Natural killer cell (primary cell): ENCODE measurements at regions not wholly inside any gene's neighbourhood (a gene's known extent, or its start where the extent isn't known, plus 50 kb on each side); places are given as distances from the start of the nearest gene placed in this dataset.

Experiments
- ATAC-seq, 3 donors: fragments of 150-1000 bp in 2 of 3; fragments of 200-7000 bp in 1 of 3; cut with Tn5 transposase; 1 replicate in 1 of 3; 2 replicates in 2 of 3; pipeline ENCODE4 v1.10.0; 2021; ENCODE audit warnings: mild to moderate bottlenecking in 2 of 3, moderate library complexity in 2 of 3
- DNase-seq, 2 donors: peaks; one replicate each; pipeline versions ENCODE4 v3.0.0 to v3.0.0-alpha.2; 2013 to 2021; ENCODE audit warnings: mixed read lengths in 1 of 2
- H3K27ac ChIP-seq: one replicate; pipeline ENCODE4 v1.5.1; 2013; ENCODE audit warnings: mild to moderate bottlenecking, low read length
- H3K27me3 ChIP-seq: one replicate; pipeline ENCODE4 v1.6.1; 2013; ENCODE audit warnings: low read length; ENCODE audit not compliant: control insufficient read depth, insufficient read depth
- H3K36me3 ChIP-seq: one replicate; pipeline ENCODE4 v1.6.1; 2013; ENCODE audit warnings: low read length; ENCODE audit not compliant: control insufficient read depth, insufficient read depth
- H3K4me1 ChIP-seq: one replicate; pipeline ENCODE4 v1.6.1; 2013; ENCODE audit warnings: low read length; ENCODE audit not compliant: control insufficient read depth, insufficient read depth
- H3K4me3 ChIP-seq: one replicate; pipeline ENCODE4 v1.5.1; 2013; ENCODE audit warnings: low read length
- H3K9me3 ChIP-seq: one replicate; pipeline ENCODE4 v1.6.1; 2013; ENCODE audit warnings: low read length; ENCODE audit not compliant: control insufficient read depth, insufficient read depth
- H3K27ac Mint-ChIP-seq, 2 donors: one replicate each; pipeline ENCODE4 v1.8.0; 2022; ENCODE audit warnings: mild to moderate bottlenecking in 2 of 2, mixed read lengths in 2 of 2, moderate library complexity in 1 of 2
- H3K27me3 Mint-ChIP-seq, 2 donors: one replicate each; pipeline ENCODE4 v1.8.0; 2022; ENCODE audit warnings: low read depth in 2 of 2, mixed read lengths in 2 of 2
- H3K36me3 Mint-ChIP-seq: one replicate; pipeline ENCODE4 v1.8.0; 2022; ENCODE audit warnings: mixed read lengths
- H3K4me1 Mint-ChIP-seq, 2 donors: one replicate each; pipeline ENCODE4 v1.8.0; 2022; ENCODE audit warnings: mixed read lengths in 2 of 2
- H3K4me3 Mint-ChIP-seq: one replicate; pipeline ENCODE4 v1.8.0; 2022; ENCODE audit warnings: mild to moderate bottlenecking, moderate library complexity, mixed read lengths
- H3K9me3 Mint-ChIP-seq, 2 donors: one replicate each; pipeline ENCODE4 v1.8.0; 2022; ENCODE audit warnings: mixed read lengths in 2 of 2
- CTCF ChIP-seq: fragments of 200-600 bp; IDR thresholded peaks from one replicate; pipeline ENCODE4 v1.8.0; 2022; ENCODE audit warnings: antibody characterized with exemption
- WGBS: methylation state at CpG from one replicate; pipeline ENCODE4 v1.1.7; 2013; ENCODE audit warnings: missing lambda C conversion rate; ENCODE audit not compliant: insufficient coverage; 5-methylcytosine and 5-hydroxymethylcytosine counted together
- intact Hi-C: fragments of 100-400 bp; cut with micrococcal nuclease; formaldehyde crosslinking; loops from one replicate; pipeline ENCODE4 v1.14.2; 2022

DNA sequence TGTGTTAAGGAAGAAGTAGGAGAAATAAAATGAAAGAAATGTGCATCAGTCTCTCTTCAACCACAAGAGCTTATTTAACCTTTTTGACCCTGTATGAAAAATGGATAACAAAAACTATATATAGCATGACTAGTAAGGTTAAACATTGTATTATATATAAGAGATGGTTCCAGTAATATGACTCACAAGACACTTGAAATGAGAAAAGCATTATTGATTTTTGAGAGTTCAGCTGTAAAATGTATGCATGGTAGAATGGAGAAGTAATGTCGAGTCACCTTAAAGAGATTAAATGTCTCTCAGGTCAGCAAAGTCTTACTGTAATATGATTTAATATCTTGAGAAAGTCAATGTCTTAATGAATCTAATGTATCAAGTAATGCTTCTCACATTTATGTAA, 860.9 kb downstream of the TAF11L14 start:
- Mint-ChIP-seq H3K27me3 (no peaks in the 10 kb centered on the region), H3K9me3 (peaks cover 11 to 16% of the 10 kb centered on the region in 2 donors), H3K36me3 (peaks cover 4% of the 10 kb centered on the region), H3K4me1 (no peaks in the 10 kb centered on the region), H3K27ac (no peak overlapping the region), H3K4me3 (no peak overlapping the region)
- intact Hi-C loops: no loop called here
- 83% methylated on average over 1 of the region's 1 CpG for WGBS
- H3K36me3 ChIP-seq: no peaks in the 10 kb centered on the region
- peaks cover 4% of the 10 kb centered on the region for H3K9me3 ChIP-seq
- H3K27ac ChIP-seq: no peak overlapping the region
- no peak overlapping the region for H3K4me3 ChIP-seq
- no peak for DNase-seq
- no peak for ATAC-seq
- H3K4me1 ChIP-seq: no peaks in the 10 kb centered on the region
- H3K27me3 ChIP-seq: no peaks in the 10 kb centered on the region
- TF ChIP-seq CTCF: no peak

DNA sequence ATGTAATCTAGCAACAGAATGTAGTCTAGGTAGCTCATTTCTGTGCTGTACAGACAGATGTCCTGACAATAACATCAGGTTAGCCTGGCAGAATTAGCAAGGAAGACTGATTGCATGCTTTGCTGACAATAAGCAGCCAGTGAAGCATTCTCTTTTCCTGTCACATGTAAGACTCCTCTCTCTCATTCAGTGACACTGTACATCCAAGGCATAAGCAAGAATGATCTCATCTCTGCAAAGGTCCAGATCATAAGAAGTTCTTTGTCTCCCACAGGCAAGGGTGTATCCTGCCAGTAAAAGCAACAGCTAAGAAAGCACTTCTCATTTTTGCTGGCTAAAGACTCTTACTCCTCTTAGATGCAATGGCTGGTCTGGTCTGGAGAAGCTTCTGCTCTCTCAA, 861.8 kb downstream of the TAF11L14 start:
- Mint-ChIP-seq H3K9me3 (peaks cover 6 to 10% of the 10 kb centered on the region in 2 donors), H3K27me3 (no peaks in the 10 kb centered on the region), H3K4me3 (no peak overlapping the region), H3K27ac (no peak overlapping the region), H3K4me1 (no peaks in the 10 kb centered on the region), H3K36me3 (no peaks in the 10 kb centered on the region)
- Histone ChIP-seq H3K27me3 (no peaks in the 10 kb centered on the region), H3K4me3 (no peak overlapping the region), H3K9me3 (peaks cover 4% of the 10 kb centered on the region), H3K4me1 (no peaks in the 10 kb centered on the region), H3K27ac (no peak overlapping the region), H3K36me3 (no peaks in the 10 kb centered on the region)
- intact Hi-C loops: no loop called here
- ATAC-seq: no peak
- no peak for DNase-seq
- no peak for TF ChIP-seq CTCF

- Histone ChIP-seq H3K9me3 (peaks cover 4% of the 10 kb centered on the region), H3K4me3 (no peak overlapping the region), H3K4me1 (no peaks in the 10 kb centered on the region), H3K27me3 (no peaks in the 10 kb centered on the region), H3K36me3 (no peaks in the 10 kb centered on the region), H3K27ac (no peak overlapping the region)
- no peak for DNase-seq
- Mint-ChIP-seq H3K4me1 (no peaks in the 10 kb centered on the region), H3K27me3 (no peaks in the 10 kb centered on the region), H3K27ac (no peak overlapping the region), H3K36me3 (peaks cover under 1% of the 10 kb centered on the region), H3K9me3 (peaks cover 4 to 10% of the 10 kb centered on the region in 2 donors), H3K4me3 (no peak overlapping the region)
- ATAC-seq: no peak
- intact Hi-C loops: no loop called here
- TF ChIP-seq CTCF: no peak
- 86% methylated on average over 1 of the region's 2 CpGs for WGBS
Measured at GRCh38 chr5:18497089-18497488, 862.8 kb downstream of the TAF11L14 start.

- ATAC-seq (no peak), DNase-seq (no peak)
- no peaks in the 10 kb centered on the region for H3K36me3 ChIP-seq
- Mint-ChIP-seq H3K27ac (no peak overlapping the region), H3K36me3 (peaks cover 13% of the 10 kb centered on the region), H3K4me1 (no peaks in the 10 kb centered on the region), H3K4me3 (no peak overlapping the region), H3K9me3 (peaks cover 11 to 17% of the 10 kb centered on the region in 2 donors), H3K27me3 (no peaks in the 10 kb centered on the region)
- intact Hi-C loops: no loop called here
- 77% methylated on average over 3 of the region's 4 CpGs for WGBS
- no peak for TF ChIP-seq CTCF
- no peaks in the 10 kb centered on the region for H3K4me1 ChIP-seq
- no peak overlapping the region for H3K4me3 ChIP-seq
- H3K9me3 ChIP-seq: no peaks in the 10 kb centered on the region
- H3K27ac ChIP-seq: no peak overlapping the region
- H3K27me3 ChIP-seq: no peaks in the 10 kb centered on the region
Measured at GRCh38 chr5:18503797-18504328, 869.6 kb downstream of the TAF11L14 start.
